ENCODE measurements at regions not wholly inside any gene's neighbourhood (a gene's known extent, or its start where the extent isn't known, plus 50 kb on each side); places are given as distances from the start of the nearest gene placed in this dataset.

DNA sequence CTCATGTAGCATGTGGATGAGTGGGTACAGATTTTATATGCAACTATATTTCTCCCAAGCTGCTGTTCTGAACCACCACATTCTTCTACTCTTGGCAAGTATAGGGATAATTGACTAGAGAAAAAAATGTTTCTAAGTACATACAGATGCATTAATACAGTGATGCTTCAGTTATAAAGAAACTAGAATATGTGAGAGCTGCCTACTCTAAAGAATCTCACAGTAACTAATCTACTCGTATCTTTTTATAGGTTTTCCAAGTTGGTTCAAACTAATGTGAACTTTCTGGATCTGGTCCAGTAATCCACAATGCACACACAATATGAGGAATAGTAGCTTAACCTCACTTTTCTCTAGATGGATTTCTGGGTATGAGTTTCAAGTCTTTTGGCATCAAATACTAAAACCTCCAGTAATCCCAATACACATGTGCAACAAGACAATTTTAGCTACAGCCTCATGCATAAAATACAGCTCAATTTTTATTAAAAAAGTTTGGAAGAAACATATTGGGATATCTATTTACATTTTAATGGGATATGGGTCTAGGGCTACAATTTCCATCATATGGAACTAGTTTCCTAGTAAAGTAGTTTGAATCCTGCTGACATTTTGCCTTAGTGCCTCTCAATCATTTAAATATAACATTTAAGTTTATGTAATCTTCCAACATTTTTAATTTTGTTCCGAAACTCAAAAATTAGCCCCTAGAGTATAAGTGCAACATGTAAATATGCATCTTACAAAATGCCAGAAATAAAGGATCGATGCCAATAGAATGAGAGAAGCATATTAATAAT, 2209.7 kb downstream of the LRRC4C start:
- DNase-seq = no peak
- Histone ChIP-seq H3K4me1 (no peaks in the 10 kb centered on the region), H3K27me3 (ENCODE audit: low read depth) (no peaks in the 10 kb centered on the region), H3K36me3 (no peaks in the 10 kb centered on the region), H3K9me3 (replicated peaks) (peaks cover 5% of the 10 kb centered on the region), H3K4me3 (no peak overlapping the region), H3K27ac (replicated peaks) (no peak overlapping the region)
- intact Hi-C loops (cut with micrococcal nuclease) = no loop called here
- TF ChIP-seq, protein P1, sequence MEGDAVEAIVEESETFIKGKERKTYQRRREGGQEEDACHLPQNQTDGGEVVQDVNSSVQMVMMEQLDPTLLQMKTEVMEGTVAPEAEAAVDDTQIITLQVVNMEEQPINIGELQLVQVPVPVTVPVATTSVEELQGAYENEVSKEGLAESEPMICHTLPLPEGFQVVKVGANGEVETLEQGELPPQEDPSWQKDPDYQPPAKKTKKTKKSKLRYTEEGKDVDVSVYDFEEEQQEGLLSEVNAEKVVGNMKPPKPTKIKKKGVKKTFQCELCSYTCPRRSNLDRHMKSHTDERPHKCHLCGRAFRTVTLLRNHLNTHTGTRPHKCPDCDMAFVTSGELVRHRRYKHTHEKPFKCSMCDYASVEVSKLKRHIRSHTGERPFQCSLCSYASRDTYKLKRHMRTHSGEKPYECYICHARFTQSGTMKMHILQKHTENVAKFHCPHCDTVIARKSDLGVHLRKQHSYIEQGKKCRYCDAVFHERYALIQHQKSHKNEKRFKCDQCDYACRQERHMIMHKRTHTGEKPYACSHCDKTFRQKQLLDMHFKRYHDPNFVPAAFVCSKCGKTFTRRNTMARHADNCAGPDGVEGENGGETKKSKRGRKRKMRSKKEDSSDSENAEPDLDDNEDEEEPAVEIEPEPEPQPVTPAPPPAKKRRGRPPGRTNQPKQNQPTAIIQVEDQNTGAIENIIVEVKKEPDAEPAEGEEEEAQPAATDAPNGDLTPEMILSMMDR (IDR thresholded peaks at IDR 0.05; ENCODE audit: borderline replicate concordance) = no peak

- no peaks in the 10 kb centered on the region for H3K27me3 ChIP-seq (ENCODE audit: low read depth)
- no peaks in the 10 kb centered on the region for H3K36me3 ChIP-seq
- H3K4me1 ChIP-seq = no peaks in the 10 kb centered on the region
- H3K27ac ChIP-seq (replicated peaks) = no peak overlapping the region
- H3K4me3 ChIP-seq = no peak overlapping the region
- H3K9me3 ChIP-seq (replicated peaks) = peaks cover 2% of the 10 kb centered on the region
- TF ChIP-seq, protein P1 (IDR thresholded peaks at IDR 0.05; ENCODE audit: borderline replicate concordance) = no peak
- intact Hi-C loops (cut with micrococcal nuclease) = no loop called here
- DNase-seq = no peak
Measured at GRCh38 chr11:39247570-39248137, 2211.8 kb downstream of the LRRC4C start.

DNA sequence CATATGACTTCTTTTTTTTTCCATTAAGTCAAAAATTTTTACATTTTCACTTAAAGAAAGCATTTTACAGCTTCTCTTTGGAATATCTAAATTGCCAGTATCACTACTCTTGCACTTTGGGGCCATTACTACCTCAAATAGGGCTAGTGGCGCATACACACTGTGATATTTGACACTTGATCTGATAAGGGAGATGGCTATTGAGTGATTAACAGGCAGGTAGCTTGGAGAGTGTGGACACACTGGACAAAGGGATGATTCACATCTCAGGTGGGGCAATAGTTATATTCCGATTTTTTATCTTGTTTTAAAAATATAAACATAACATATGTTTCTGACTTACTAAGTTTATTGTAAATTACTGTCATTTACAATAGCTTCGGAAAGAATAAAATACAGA, 2219.9 kb downstream of the LRRC4C start:
- DNase-seq = no peak
- intact Hi-C loops (cut with micrococcal nuclease) = no loop called here
- no peaks in the 10 kb centered on the region for H3K4me1 ChIP-seq
- TF ChIP-seq, protein P1 (IDR thresholded peaks at IDR 0.05; ENCODE audit: borderline replicate concordance) = no peak
- H3K9me3 ChIP-seq (replicated peaks) = peaks cover 15% of the 10 kb centered on the region
- no peaks in the 10 kb centered on the region for H3K27me3 ChIP-seq (ENCODE audit: low read depth)
- no peak overlapping the region for H3K27ac ChIP-seq (replicated peaks)
- no peaks in the 10 kb centered on the region for H3K36me3 ChIP-seq
- H3K4me3 ChIP-seq = no peak overlapping the region

DNA sequence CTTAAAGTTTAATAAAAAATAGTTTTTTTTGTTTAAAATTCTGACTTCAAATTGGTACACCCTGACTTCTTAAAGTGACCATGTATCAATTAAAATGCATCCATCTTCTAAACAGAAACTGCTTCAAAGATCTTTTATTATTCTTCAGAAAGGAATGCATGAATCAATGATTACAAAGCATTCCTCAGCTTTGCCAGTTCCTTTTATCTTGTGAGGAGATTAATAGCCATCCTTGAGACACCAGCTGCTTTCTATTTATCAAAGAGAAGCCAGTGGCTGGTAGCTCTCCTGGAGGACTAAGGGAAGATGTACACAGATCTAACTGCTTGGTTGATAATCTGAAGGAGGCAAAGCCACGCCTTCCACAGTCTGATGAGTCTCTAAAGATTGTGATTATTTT, 2222.5 kb downstream of the LRRC4C start:
- intact Hi-C loops (cut with micrococcal nuclease) = no loop called here
- Histone ChIP-seq H3K27ac (replicated peaks) (no peak overlapping the region), H3K4me3 (no peak overlapping the region), H3K36me3 (no peaks in the 10 kb centered on the region), H3K27me3 (ENCODE audit: low read depth) (no peaks in the 10 kb centered on the region), H3K4me1 (no peaks in the 10 kb centered on the region), H3K9me3 (replicated peaks) (peaks cover 25% of the 10 kb centered on the region)
- TF ChIP-seq, protein P1 (IDR thresholded peaks at IDR 0.05; ENCODE audit: borderline replicate concordance) = no peak
- DNase-seq = no peak

DNA sequence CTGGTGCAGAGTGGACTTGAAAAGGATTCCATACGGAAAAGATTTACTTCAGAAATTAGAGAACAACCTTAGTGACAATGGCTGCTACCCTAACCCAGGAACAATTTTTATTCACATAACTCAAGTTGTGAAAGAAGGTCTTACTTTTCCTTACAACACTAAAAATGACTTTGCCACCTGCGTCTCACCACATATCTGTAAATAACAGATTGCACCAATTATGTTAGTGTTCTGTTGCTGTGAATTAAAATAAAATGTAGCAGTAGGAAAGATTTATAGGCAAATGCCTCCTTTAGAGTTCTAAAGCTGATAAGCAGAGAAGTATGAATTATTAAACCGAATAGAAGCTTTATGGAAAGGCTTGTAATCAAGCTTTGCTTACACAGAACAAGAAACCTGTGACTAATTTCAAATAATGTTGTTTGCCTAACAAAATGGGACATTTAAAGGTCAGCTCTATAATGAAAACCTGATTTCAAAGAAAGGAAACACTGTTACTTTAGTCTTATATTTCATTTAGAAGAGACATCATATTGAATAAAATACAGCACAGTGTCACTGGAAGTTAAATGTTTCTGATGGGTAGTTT, 2237.8 kb downstream of the LRRC4C start:
- intact Hi-C loops (cut with micrococcal nuclease) = no loop called here
- TF ChIP-seq, protein P1 (IDR thresholded peaks at IDR 0.05; ENCODE audit: borderline replicate concordance) = no peak
- H3K4me1 ChIP-seq = no peaks in the 10 kb centered on the region
- no peaks in the 10 kb centered on the region for H3K27me3 ChIP-seq (ENCODE audit: low read depth)
- H3K9me3 ChIP-seq (replicated peaks) = peaks cover 4% of the 10 kb centered on the region
- no peaks in the 10 kb centered on the region for H3K36me3 ChIP-seq
- no peak for DNase-seq
- H3K4me3 ChIP-seq = no peak overlapping the region
- H3K27ac ChIP-seq (replicated peaks) = no peak overlapping the region

Measured in left ventricle myocardium inferior (tissue), 1 donor.